ENCODE measurements at regions not wholly inside any gene's neighbourhood (a gene's known extent, or its start where the extent isn't known, plus 50 kb on each side); places are given as distances from the start of the nearest gene placed in this dataset.
"Not testable (repeated sequence)": the region's sequence is repeated elsewhere in the genome, so short reads cannot be mapped to it uniquely, and the experiment has no call there.

DNA sequence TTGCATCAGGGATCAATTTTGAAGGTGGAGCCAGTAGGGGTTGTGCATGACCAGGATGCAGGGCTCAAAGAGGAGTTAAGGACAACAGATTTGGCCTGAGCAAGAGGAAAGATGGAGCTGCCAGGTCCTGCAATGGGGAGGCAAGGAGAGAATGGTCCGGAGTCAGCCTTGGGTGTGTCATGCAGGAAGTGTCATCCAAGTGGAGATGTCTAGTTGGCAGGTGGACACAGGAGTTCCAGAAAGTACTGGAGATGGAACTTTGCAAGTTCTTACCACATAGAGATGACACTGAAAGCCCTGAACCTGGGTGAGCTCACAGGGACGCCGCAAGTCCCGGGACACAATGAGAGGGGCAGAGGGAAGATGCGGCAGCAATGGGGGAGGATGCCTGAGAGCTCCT lies 525.0 kb downstream of the TP53TG3F start:
- TF ChIP-seq MXI1 (IDR thresholded peaks at IDR 0.05; ENCODE audit: borderline replicate concordance, low read depth, low read length); MXD4 (CRISPR knock-in tag; IDR thresholded peaks at IDR 0.05): not testable (repeated sequence)

Data from HepG2 (cell line).